ENCODE measurements at regions not wholly inside any gene's neighbourhood (a gene's known extent, or its start where the extent isn't known, plus 50 kb on each side); places are given as distances from the start of the nearest gene placed in this dataset.

DNA sequence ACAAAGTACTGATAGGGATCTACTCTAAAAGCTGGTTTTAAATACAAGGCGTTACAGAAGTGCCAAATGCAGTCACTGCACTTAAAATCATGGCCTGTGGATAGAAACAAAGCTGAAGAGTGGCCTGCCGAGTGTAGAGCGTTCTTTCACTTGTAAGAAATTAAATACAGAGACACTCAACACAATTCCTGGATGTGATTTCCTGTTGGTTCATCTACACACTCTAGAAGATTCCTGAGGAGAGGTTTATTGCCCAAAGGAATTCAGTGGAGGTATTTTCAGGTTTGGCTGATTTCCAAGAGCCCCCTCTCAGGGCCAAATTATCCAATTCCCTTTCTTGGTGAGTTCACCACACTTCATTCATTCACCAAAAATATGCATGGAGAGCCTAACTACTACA lies 200.3 kb upstream of the IL12A start:
- Histone ChIP-seq H3K9ac (no peak overlapping the region), H3K4me1 (no peaks in the 10 kb centered on the region), H3K4me3 (no peak overlapping the region), H3F3A (ENCODE audit: low read depth) (no peaks in the 10 kb centered on the region), H3K27me3 (no peaks in the 10 kb centered on the region), H3K79me2 (ENCODE audit: low read depth) (no peaks in the 10 kb centered on the region), H2AFZ (replicated peaks) (no peak overlapping the region), H3K27ac (no peak overlapping the region), H3K9me3 (ENCODE audit: low read depth) (no peaks in the 10 kb centered on the region), H3K4me2 (no peak overlapping the region), H3K36me3 (no peaks in the 10 kb centered on the region), H4K20me1 (ENCODE audit: low read depth) (no peaks in the 10 kb centered on the region)
- H3K36me3 Mint-ChIP-seq: no peaks in the 10 kb centered on the region
- no peak overlapping the region for H3K4me3 Mint-ChIP-seq
- no peak overlapping the region for H3K27ac Mint-ChIP-seq
- DNase-seq (ENCODE audit: low spot score): no peak
- H3K9me3 Mint-ChIP-seq: no peaks in the 10 kb centered on the region
- TF ChIP-seq, protein P1, sequence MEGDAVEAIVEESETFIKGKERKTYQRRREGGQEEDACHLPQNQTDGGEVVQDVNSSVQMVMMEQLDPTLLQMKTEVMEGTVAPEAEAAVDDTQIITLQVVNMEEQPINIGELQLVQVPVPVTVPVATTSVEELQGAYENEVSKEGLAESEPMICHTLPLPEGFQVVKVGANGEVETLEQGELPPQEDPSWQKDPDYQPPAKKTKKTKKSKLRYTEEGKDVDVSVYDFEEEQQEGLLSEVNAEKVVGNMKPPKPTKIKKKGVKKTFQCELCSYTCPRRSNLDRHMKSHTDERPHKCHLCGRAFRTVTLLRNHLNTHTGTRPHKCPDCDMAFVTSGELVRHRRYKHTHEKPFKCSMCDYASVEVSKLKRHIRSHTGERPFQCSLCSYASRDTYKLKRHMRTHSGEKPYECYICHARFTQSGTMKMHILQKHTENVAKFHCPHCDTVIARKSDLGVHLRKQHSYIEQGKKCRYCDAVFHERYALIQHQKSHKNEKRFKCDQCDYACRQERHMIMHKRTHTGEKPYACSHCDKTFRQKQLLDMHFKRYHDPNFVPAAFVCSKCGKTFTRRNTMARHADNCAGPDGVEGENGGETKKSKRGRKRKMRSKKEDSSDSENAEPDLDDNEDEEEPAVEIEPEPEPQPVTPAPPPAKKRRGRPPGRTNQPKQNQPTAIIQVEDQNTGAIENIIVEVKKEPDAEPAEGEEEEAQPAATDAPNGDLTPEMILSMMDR (IDR thresholded peaks at IDR 0.05): no peak
- no peak for TF ChIP-seq EZH2phosphoT487 (IDR thresholded peaks at IDR 0.05)
- no peak for TF ChIP-seq EZH2 (IDR thresholded peaks at IDR 0.05)
- H3K4me1 Mint-ChIP-seq: peaks cover 25% of the 10 kb centered on the region
- peaks cover 2% of the 10 kb centered on the region for H3K27me3 Mint-ChIP-seq (ENCODE audit: insufficient read depth, low read depth)

DNA sequence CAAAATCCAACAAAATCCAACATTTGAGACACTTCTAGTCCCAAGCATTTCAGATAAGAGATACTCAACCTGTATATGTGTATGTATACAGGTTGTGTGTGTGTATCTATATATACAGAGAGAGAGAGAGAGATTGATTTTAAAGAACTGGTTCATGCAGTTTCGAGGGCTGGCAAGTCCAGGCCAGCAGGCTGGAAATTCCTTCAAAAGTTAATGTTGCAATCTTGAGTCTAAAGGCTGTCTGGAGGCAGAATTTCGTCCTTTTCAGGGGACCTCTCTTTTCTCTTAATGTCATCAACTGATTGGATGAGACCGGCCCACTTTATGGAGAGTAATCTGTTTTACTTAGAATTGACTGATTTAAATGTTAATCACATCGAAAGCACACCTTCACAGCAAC lies 199.6 kb upstream of the IL12A start:
- Histone ChIP-seq H3K27me3 (no peaks in the 10 kb centered on the region), H3K36me3 (no peaks in the 10 kb centered on the region), H3F3A (ENCODE audit: low read depth) (no peaks in the 10 kb centered on the region), H3K9me3 (ENCODE audit: low read depth) (no peaks in the 10 kb centered on the region), H3K9ac (no peak overlapping the region), H2AFZ (replicated peaks) (no peak overlapping the region), H3K4me3 (no peak overlapping the region), H3K4me1 (no peaks in the 10 kb centered on the region), H3K79me2 (ENCODE audit: low read depth) (no peaks in the 10 kb centered on the region), H3K27ac (no peak overlapping the region), H3K4me2 (no peak overlapping the region), H4K20me1 (ENCODE audit: low read depth) (no peaks in the 10 kb centered on the region)
- TF ChIP-seq, protein P1 (IDR thresholded peaks at IDR 0.05): no peak
- TF ChIP-seq EZH2phosphoT487 (IDR thresholded peaks at IDR 0.05): no peak
- TF ChIP-seq EZH2 (IDR thresholded peaks at IDR 0.05): no peak
- Mint-ChIP-seq H3K9me3 (no peaks in the 10 kb centered on the region), H3K4me1 (peaks cover 18% of the 10 kb centered on the region), H3K27ac (no peak overlapping the region), H3K4me3 (no peak overlapping the region), H3K27me3 (ENCODE audit: insufficient read depth, low read depth) (peaks cover 2% of the 10 kb centered on the region), H3K36me3 (no peaks in the 10 kb centered on the region)
- no peak for DNase-seq (ENCODE audit: low spot score)

DNA sequence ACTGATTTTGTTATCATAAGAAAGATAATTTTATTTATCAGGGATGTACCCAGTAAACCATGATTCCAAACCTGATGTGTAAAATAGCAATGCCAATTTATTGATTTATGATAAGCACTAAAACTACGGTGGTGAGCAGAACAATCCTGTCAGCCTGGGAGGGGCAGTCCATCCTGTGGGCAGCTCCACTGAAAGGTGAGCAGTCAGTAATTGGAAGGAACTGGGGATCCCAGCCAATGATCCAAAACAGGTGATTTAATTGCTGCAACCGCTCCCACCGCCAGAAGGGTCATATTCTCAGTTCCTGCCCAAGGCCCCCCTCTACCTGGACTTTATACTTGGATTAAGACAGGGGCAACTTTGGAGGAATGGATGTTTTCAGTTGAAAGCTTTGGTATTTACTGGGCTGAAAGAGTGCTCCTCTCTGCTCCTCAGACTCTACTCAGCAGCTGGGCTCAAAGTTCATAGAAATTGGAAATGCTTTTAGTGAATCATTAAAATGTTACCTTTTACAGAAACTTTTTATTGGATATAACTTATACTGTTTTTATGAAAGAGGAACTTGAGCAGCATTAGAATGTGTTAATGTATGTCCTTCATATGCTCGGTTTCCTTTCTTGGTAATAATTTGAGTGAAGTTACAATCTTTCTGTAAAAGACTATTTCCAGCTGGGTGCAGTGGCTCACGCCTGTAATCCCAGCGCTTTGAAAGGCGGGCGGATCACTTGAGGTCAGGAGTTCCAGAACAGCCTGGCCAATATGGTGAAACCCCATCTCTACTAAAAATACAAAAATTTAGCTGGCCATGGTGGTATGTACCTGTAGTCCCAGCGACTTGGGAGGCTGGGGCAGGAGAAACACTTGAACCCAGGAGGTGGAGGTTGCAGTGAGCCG lies 198.6 kb upstream of the IL12A start:
- DNase-seq (ENCODE audit: low spot score): no peak
- H3F3A ChIP-seq (ENCODE audit: low read depth): no peaks in the 10 kb centered on the region
- Mint-ChIP-seq H3K9me3 (no peaks in the 10 kb centered on the region), H3K27me3 (ENCODE audit: insufficient read depth, low read depth) (peaks cover 4% of the 10 kb centered on the region), H3K36me3 (no peaks in the 10 kb centered on the region), H3K4me1 (peaks cover 14% of the 10 kb centered on the region), H3K27ac (no peak overlapping the region), H3K4me3 (no peak overlapping the region)
- no peak overlapping the region for H2AFZ ChIP-seq (replicated peaks)
- H3K27me3 ChIP-seq: no peaks in the 10 kb centered on the region
- no peak overlapping the region for H3K4me3 ChIP-seq
- H3K79me2 ChIP-seq (ENCODE audit: low read depth): no peaks in the 10 kb centered on the region
- H4K20me1 ChIP-seq (ENCODE audit: low read depth): no peaks in the 10 kb centered on the region
- H3K9ac ChIP-seq: no peak overlapping the region
- TF ChIP-seq EZH2 (IDR thresholded peaks at IDR 0.05) (no peak), EZH2phosphoT487 (IDR thresholded peaks at IDR 0.05) (no peak)
- TF ChIP-seq, protein P1 (IDR thresholded peaks at IDR 0.05): no peak
- no peaks in the 10 kb centered on the region for H3K36me3 ChIP-seq
- H3K9me3 ChIP-seq (ENCODE audit: low read depth): no peaks in the 10 kb centered on the region
- H3K27ac ChIP-seq: no peak overlapping the region
- H3K4me1 ChIP-seq: no peaks in the 10 kb centered on the region
- H3K4me2 ChIP-seq: no peak overlapping the region
